Endothelial cell of umbilical vein (primary cell): ENCODE measurements at regions not wholly inside any gene's neighbourhood (a gene's known extent, or its start where the extent isn't known, plus 50 kb on each side); places are given as distances from the start of the nearest gene placed in this dataset.

ENCODE experiments used
- BruUV-seq: library from RNA; stranded (reverse); fragments of 400-500 nt; replicated peaks from 2 replicates; lab custom pipeline; 2021; lab: Mats Ljungman, UMichigan
- CTCF ChIA-PET: fragments of 300-600, 350-600 bp; sonication (Branson Sonifier 250); formaldehyde crosslinking; loops from one replicate; lab custom pipeline; 2021; ENCODE audit warnings: antibody characterized with exemption, inconsistent platforms; lab: Charles Lee
- POLR2A ChIA-PET: fragments of 300-600, 350-600 bp; sonication (Branson Sonifier 250); formaldehyde crosslinking; loops from one replicate; lab custom pipeline; 2021; ENCODE audit warnings: antibody characterized with exemption, inconsistent platforms; lab: Charles Lee
- DNase-seq: peaks from one replicate; pipeline ENCODE4 v3.0.0-alpha.2; 2011; ENCODE audit warnings: low read depth, low spot score
- FAIRE-seq: peaks from 2 replicates; lab custom pipeline; 2011; peaks lifted over from hg19 to GRCh38; lab: Jason Lieb, UNC
- H2AFZ ChIP-seq: 2 replicates; pipeline ENCODE4 v1.6.0; 2012; ENCODE audit warnings: low read depth, low read length, control low read depth, inconsistent platforms
- H3K27ac ChIP-seq: 2 replicates; pipeline ENCODE4 v1.5.1; 2011; ENCODE audit warnings: low read depth, mild to moderate bottlenecking, control low read depth, low read length, moderate library complexity; ENCODE audit not compliant: insufficient read depth
- H3K27me3 ChIP-seq, 2 experiments: 2 replicates each; pipeline versions ENCODE4 v1.6.0 to v1.6.1; 2011; ENCODE audit warnings: low read length in 2 of 2, mixed read lengths in 1 of 2; ENCODE audit not compliant: control insufficient read depth in 2 of 2, insufficient read depth in 2 of 2
- H3K36me3 ChIP-seq, 2 experiments: 2 replicates in 1 of 2; 3 replicates in 1 of 2; pipeline ENCODE4 v1.5.1; 2011; ENCODE audit warnings: low read length in 2 of 2, mild to moderate bottlenecking in 1 of 2, moderate library complexity in 1 of 2; ENCODE audit not compliant: control insufficient read depth in 2 of 2, insufficient read depth in 2 of 2; ENCODE audit errors: extremely low read depth in 1 of 2
- H3K4me1 ChIP-seq: 3 replicates; pipeline ENCODE4 v1.5.1; 2011; ENCODE audit warnings: mild to moderate bottlenecking, low read length; ENCODE audit not compliant: control insufficient read depth, insufficient read depth; ENCODE audit errors: extremely low read depth
- H3K4me2 ChIP-seq: 2 replicates; pipeline ENCODE4 v1.6.1; 2011; ENCODE audit warnings: low read length, control low read depth, mixed read lengths; ENCODE audit not compliant: insufficient read depth
- H3K4me3 ChIP-seq, 3 experiments: fragments of 200-600 bp in 1 of 3; sonication (generic), shearing (Covaris generic) in 1 of 3; replicated peaks in 1 of 3; 2 replicates each; pipeline ENCODE4 v1.5.1; 2011 to 2016; ENCODE audit warnings: control low read depth in 3 of 3, low read length in 3 of 3, mild to moderate bottlenecking in 2 of 3, inconsistent platforms in 1 of 3, low read depth in 1 of 3, moderate library complexity in 1 of 3; ENCODE audit not compliant: insufficient read depth in 1 of 3
- H3K79me2 ChIP-seq: 2 replicates; pipeline ENCODE4 v1.6.0; 2012; ENCODE audit warnings: low read length, inconsistent platforms; ENCODE audit not compliant: control insufficient read depth, insufficient read depth
- H3K9ac ChIP-seq: replicated peaks from 2 replicates; pipeline ENCODE3; 2011; ENCODE audit warnings: low read length, control low read depth; ENCODE audit not compliant: insufficient read depth; ENCODE audit errors: extremely low read depth
- H3K9me1 ChIP-seq: replicated peaks from 3 replicates; pipeline ENCODE4 v1.6.0; 2011; ENCODE audit warnings: mild to moderate bottlenecking, low read length; ENCODE audit not compliant: control insufficient read depth, insufficient read depth; ENCODE audit errors: extremely low read depth
- H3K9me3 ChIP-seq: replicated peaks from 2 replicates; pipeline ENCODE4 v1.5.1; 2012; ENCODE audit warnings: low read length, inconsistent platforms; ENCODE audit not compliant: control insufficient read depth, insufficient read depth
- H4K20me1 ChIP-seq: replicated peaks from 2 replicates; pipeline ENCODE3; 2011; ENCODE audit warnings: mild to moderate bottlenecking, low read length; ENCODE audit not compliant: control insufficient read depth, insufficient read depth; ENCODE audit errors: extremely low read depth
- EZH2 ChIP-seq: IDR thresholded peaks from 2 replicates; pipeline ENCODE4 v1.6.1; 2012; ENCODE audit warnings: borderline replicate concordance, low read depth, mild to moderate bottlenecking, moderate library complexity, low read length, inconsistent platforms; ENCODE audit not compliant: severe bottlenecking
- FOS ChIP-seq: IDR thresholded peaks from 2 replicates; pipeline ENCODE4 v1.6.1; 2011; ENCODE audit warnings: mild to moderate bottlenecking, low read length, moderate library complexity, borderline replicate concordance; ENCODE audit not compliant: insufficient read depth
- GATA2 ChIP-seq: IDR thresholded peaks from 2 replicates; pipeline ENCODE4 v1.7.0; 2011; ENCODE audit warnings: low read depth, mild to moderate bottlenecking, moderate library complexity, mixed read lengths, low read length; ENCODE audit not compliant: insufficient read length, insufficient read depth
- JUN ChIP-seq: IDR thresholded peaks from 2 replicates; pipeline ENCODE4 v1.6.1; 2011; ENCODE audit warnings: borderline replicate concordance, low read depth; ENCODE audit not compliant: insufficient read length, insufficient read depth
- MYC ChIP-seq: IDR thresholded peaks from one replicate; pipeline ENCODE4 v1.6.1; 2011; ENCODE audit warnings: mild to moderate bottlenecking, low read depth, low read length
- POLR2A ChIP-seq: IDR thresholded peaks from 2 replicates; pipeline ENCODE4 v1.6.1; 2012; ENCODE audit warnings: low read depth, mild to moderate bottlenecking, control low read depth, low read length
- POLR2AphosphoS5 ChIP-seq: IDR thresholded peaks from 2 replicates; pipeline ENCODE4 v1.6.1; 2012; ENCODE audit warnings: low read depth, mild to moderate bottlenecking, control low read depth, low read length, moderate library complexity; ENCODE audit not compliant: insufficient read depth
- dilution Hi-C: fragments of 300-500 bp; cut with MboI; formaldehyde crosslinking; loops from one replicate; pipeline ENCODE4 v1.15.0; 2019; ENCODE audit warnings: low sequenced_read_pairs; ENCODE audit not compliant: extremely low pct_ligation_motif_present
- intact Hi-C: fragments of 100-400 bp; cut with micrococcal nuclease; formaldehyde crosslinking; loops from one replicate; pipeline ENCODE4 v1.10.0; 2022
- TF ChIP-seq, protein P1 (sequence below), 2 donors: IDR thresholded peaks; 1 replicate in 1 of 2; 2 replicates in 1 of 2; pipeline ENCODE4 v1.5.1; 2011; ENCODE audit warnings: low read length in 2 of 2, mild to moderate bottlenecking in 2 of 2, moderate library complexity in 2 of 2, control low read depth in 1 of 2, inconsistent platforms in 1 of 2, low read depth in 1 of 2; ENCODE audit not compliant: insufficient read depth in 1 of 2; ENCODE audit errors: extremely low read depth in 1 of 2
- TF ChIP-seq, protein P2 (sequence below): IDR thresholded peaks from 2 replicates; pipeline ENCODE4 v1.6.1; 2011; ENCODE audit not compliant: insufficient read depth, insufficient read length

DNA sequence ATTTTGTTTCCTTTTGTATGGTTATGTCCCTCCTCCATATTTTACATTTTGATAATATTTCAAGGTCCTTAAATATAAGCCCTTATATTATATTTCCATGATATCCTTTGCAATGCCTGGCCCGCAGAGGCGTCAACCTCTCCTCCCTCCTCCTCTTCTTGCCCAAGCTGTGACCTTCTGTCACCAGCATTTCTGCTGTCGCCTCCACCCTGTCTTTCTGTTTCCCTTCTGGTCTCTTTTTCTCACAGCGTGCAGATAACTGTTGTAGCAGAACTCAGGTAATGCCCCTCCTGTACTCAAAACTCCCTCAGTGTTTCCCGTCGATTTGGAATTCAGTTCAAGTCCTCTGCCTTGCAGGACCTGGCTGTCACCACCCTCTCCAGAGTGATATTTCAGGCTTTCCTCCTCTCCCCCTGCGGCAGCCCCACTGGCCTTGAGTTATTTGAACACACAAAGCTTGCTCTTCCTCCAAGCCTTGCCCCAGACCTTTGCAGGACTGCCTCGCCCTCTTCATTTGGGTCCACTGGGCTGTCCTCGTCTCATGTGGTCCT is 709.3 kb downstream of the DCDC2C start:
- Histone ChIP-seq H3K9me3 (no peaks in the 10 kb centered on the region), H3K9ac (no peak overlapping the region), H3K4me3 (no peak overlapping the region), H3K4me1 (no peaks in the 10 kb centered on the region), H4K20me1 (no peaks in the 10 kb centered on the region), H3K79me2 (no peaks in the 10 kb centered on the region), H3K9me1 (no peaks in the 10 kb centered on the region), H3K27me3 (peaks cover 0 to 1% of the 10 kb centered on the region in 2 experiments), H2AFZ (no peak overlapping the region), H3K36me3 (no peaks in the 10 kb centered on the region), H3K27ac (no peak overlapping the region), H3K4me2 (no peak overlapping the region)
- intact Hi-C loops (no loop called here), dilution Hi-C loops (no loop called here)
- BruUV-seq, result no TSS peak
- FAIRE-seq (no peak), DNase-seq (no peak)
- no peak for TF ChIP-seq JUN
- TF ChIP-seq GATA2, result no peak
- TF ChIP-seq, protein P1, sequence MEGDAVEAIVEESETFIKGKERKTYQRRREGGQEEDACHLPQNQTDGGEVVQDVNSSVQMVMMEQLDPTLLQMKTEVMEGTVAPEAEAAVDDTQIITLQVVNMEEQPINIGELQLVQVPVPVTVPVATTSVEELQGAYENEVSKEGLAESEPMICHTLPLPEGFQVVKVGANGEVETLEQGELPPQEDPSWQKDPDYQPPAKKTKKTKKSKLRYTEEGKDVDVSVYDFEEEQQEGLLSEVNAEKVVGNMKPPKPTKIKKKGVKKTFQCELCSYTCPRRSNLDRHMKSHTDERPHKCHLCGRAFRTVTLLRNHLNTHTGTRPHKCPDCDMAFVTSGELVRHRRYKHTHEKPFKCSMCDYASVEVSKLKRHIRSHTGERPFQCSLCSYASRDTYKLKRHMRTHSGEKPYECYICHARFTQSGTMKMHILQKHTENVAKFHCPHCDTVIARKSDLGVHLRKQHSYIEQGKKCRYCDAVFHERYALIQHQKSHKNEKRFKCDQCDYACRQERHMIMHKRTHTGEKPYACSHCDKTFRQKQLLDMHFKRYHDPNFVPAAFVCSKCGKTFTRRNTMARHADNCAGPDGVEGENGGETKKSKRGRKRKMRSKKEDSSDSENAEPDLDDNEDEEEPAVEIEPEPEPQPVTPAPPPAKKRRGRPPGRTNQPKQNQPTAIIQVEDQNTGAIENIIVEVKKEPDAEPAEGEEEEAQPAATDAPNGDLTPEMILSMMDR (IDR thresholded peaks at IDR 0.05; ENCODE audit: extremely low read depth in 1 of 2, insufficient read depth in 1 of 2, low read depth in 1 of 2, low read length in 2 of 2), result no peak
- no peak for TF ChIP-seq POLR2A
- no peak for TF ChIP-seq FOS
- TF ChIP-seq, protein P2, sequence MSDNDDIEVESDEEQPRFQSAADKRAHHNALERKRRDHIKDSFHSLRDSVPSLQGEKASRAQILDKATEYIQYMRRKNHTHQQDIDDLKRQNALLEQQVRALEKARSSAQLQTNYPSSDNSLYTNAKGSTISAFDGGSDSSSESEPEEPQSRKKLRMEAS, result no peak
- no peak for TF ChIP-seq POLR2AphosphoS5
- TF ChIP-seq EZH2, result no peak
- TF ChIP-seq MYC, result no peak
- ChIA-PET POLR2A (no interaction called here), CTCF (interaction anchor here (1.3 kb wide), 1 partner anchor 302 kb away, joined by 5 read pairs; no protein-coding TSS in a partner anchor)
